ENCODE measurements at regions not wholly inside any gene's neighbourhood (a gene's known extent, or its start where the extent isn't known, plus 50 kb on each side); places are given as distances from the start of the nearest gene placed in this dataset.
"Not testable (repeated sequence)": the region's sequence is repeated elsewhere in the genome, so short reads cannot be mapped to it uniquely, and the experiment has no call there.

DNA sequence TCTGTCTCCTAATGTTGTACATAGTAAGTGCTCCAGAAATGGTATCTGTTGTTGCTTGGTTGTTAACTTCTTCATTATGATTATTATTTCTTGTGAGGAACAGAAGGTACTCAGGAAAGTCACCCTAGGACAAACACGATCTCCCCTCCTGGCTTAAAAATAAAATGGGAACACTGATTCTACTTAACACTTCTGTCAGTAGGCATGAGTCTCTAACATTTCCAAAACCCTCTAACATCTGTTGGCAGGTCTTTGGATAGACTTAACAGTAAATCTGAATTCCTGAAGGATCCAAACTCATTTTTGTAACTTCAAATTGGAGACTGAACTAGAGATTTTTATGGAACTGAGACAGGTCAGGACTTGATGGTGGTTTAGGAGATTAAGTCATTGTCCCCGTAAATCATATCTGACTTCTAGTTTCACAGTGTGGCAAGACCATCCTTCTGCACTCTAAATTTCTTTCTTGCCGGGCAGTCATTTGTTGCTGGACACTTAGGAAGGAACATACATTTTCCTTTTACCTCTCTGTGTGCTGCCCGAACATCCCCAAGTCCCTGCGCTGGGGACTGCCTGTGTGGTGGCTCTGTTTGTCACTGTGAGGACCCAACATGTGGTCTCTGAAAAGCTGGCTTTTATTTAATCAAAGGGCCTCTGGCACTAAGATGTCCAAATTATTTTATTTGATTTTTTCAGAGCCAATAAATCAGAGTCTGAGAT, 149.9 kb downstream of the NPIPB5 start:
- POLR2A ChIA-PET = no interaction called here
- no peaks in the 10 kb centered on the region for H3K36me3 Mint-ChIP-seq (ENCODE audit: low read depth)
- H3K27ac Mint-ChIP-seq = no peak overlapping the region
- intact Hi-C loops (cut with DNase I, micrococcal nuclease) = no loop called here
- no peaks in the 10 kb centered on the region for H3K4me1 Mint-ChIP-seq
- no peaks in the 10 kb centered on the region for H3K9me3 Mint-ChIP-seq (ENCODE audit: low read depth)
- peaks cover 4% of the 10 kb centered on the region for H3K27me3 Mint-ChIP-seq
- DNase-seq = no peak
- no peak overlapping the region for H3K4me3 Mint-ChIP-seq
- CTCF ChIA-PET = interaction anchor here (0.9 kb wide), 1 partner anchor 22 kb away, joined by 3 read pairs; no protein-coding TSS in a partner anchor
- ATAC-seq = no peak

GRCh38 chr16:22661161-22661647, 150.5 kb downstream of the NPIPB5 start:
- no peak overlapping the region for H3K27ac Mint-ChIP-seq
- ChIA-PET CTCF (interaction anchor here (0.9 kb wide), 1 partner anchor 22 kb away, joined by 3 read pairs; no protein-coding TSS in a partner anchor), POLR2A (no interaction called here)
- peaks cover 3% of the 10 kb centered on the region for H3K27me3 Mint-ChIP-seq
- no peaks in the 10 kb centered on the region for H3K4me1 Mint-ChIP-seq
- no peak overlapping the region for H3K4me3 Mint-ChIP-seq
- H3K9me3 Mint-ChIP-seq (ENCODE audit: low read depth) = no peaks in the 10 kb centered on the region
- H3K36me3 Mint-ChIP-seq (ENCODE audit: low read depth) = no peaks in the 10 kb centered on the region
- DNase-seq (no peak), ATAC-seq (no peak)
- intact Hi-C loops (cut with DNase I, micrococcal nuclease) = no loop called here

DNA sequence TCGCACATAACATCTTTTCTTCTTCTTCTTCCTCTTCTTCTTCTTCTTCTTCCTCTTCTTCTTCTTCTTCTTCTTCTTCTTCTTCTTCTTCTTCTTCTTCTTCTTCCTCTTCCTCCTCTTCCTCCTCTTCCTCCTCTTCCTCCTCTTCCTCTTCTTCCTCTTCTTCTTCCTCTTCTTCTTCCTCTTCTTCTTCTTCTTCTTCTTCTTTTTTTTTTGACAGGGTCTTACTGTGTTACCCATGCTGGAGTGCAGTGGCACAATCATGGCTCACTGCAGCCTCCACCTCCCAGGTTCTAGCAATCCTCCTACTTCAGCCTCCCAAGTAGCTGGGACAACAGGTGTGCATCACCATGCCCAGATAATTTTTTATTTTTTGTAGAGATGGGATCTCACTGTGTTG, 151.0 kb upstream of the HS3ST2 start:
- H3K9me3 Mint-ChIP-seq (ENCODE audit: low read depth); POLR2A ChIA-PET; intact Hi-C loops (cut with DNase I, micrococcal nuclease); H3K27ac Mint-ChIP-seq; H3K36me3 Mint-ChIP-seq (ENCODE audit: low read depth); DNase-seq; H3K4me3 Mint-ChIP-seq; H3K4me1 Mint-ChIP-seq; H3K27me3 Mint-ChIP-seq; ATAC-seq: not testable (repeated sequence)
- CTCF ChIA-PET = interaction anchor here (0.5 to 0.6 kb wide), 2 partner anchors 665 to 1724 kb away, joined by 3 read pairs; no protein-coding TSS in a partner anchor

- CTCF ChIA-PET = interaction anchor here (0.5 to 0.7 kb wide), 4 partner anchors 44 to 1789 kb away, joined by 3 to 6 read pairs (median 4); no protein-coding TSS in a partner anchor
- Mint-ChIP-seq H3K9me3 (ENCODE audit: low read depth) (no peaks in the 10 kb centered on the region), H3K36me3 (ENCODE audit: low read depth) (no peaks in the 10 kb centered on the region), H3K27ac (no peak overlapping the region), H3K4me3 (no peak overlapping the region), H3K27me3 (peaks cover 3% of the 10 kb centered on the region), H3K4me1 (no peaks in the 10 kb centered on the region)
- ATAC-seq (no peak), DNase-seq (no peak)
- POLR2A ChIA-PET = no interaction called here
- intact Hi-C loops (cut with DNase I, micrococcal nuclease) = no loop called here
Measured at GRCh38 chr16:22663389-22664064, 150.4 kb upstream of the HS3ST2 start.

DNA sequence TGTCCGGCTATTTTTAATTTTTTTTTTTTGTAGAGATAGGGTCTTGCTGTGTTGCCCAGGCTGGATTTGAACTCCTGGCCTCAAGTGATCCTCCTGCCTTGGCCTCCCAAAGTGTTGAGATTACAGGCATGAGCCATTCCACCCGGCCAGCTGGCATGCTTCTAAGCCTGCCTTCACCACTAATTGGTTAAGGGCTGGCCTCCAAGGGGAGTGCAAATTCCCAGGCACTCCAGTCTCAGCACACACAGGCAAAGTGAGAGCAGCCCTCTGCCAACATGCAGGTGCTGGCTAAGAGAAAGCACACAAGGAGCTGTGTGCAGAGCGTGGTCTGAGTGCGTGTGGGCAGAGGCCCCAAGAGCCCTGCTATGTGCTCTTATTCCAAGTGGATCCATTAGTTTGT, 149.8 kb upstream of the HS3ST2 start:
- Mint-ChIP-seq H3K4me1 (no peaks in the 10 kb centered on the region), H3K4me3 (no peak overlapping the region), H3K27ac (no peak overlapping the region), H3K27me3 (peaks cover 3% of the 10 kb centered on the region), H3K36me3 (ENCODE audit: low read depth) (no peaks in the 10 kb centered on the region), H3K9me3 (ENCODE audit: low read depth) (no peaks in the 10 kb centered on the region)
- ChIA-PET POLR2A (no interaction called here), CTCF (interaction anchor here (0.6 to 0.7 kb wide), 2 partner anchors 44 to 1790 kb away, joined by 5 to 6 read pairs; no protein-coding TSS in a partner anchor)
- DNase-seq = no peak
- ATAC-seq = no peak
- intact Hi-C loops (cut with DNase I, micrococcal nuclease) = no loop called here

DNA sequence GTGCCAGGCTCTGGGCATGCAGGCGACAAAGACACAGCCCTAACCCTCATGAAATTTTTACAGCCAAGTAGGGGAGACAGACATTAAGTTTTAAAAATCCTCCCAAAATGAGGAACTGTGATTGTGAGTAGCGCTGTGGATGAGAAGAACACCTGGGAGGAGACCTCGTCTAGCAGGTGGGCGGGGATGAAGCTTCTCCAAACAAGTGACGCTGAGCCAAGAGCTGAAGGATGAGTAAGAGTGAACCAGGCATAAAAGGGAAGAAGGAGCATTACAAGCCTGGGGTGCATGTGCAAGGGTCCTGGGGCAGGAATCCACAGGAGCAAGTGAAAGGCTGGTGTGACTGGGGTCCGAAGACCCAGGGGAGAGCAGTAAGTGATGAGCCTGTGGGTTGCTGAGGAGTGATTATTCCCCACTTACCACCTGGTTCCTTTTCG, 149.4 kb upstream of the HS3ST2 start:
- CTCF ChIA-PET = no interaction called here

GRCh38 chr16:22665048-22665797, 148.7 kb upstream of the HS3ST2 start:
- H3K9me3 Mint-ChIP-seq (ENCODE audit: low read depth) = no peaks in the 10 kb centered on the region
- no peaks in the 10 kb centered on the region for H3K27me3 Mint-ChIP-seq
- no peaks in the 10 kb centered on the region for H3K4me1 Mint-ChIP-seq
- no peak for DNase-seq
- intact Hi-C loops (cut with DNase I, micrococcal nuclease) = no loop called here
- ATAC-seq = no peak
- ChIA-PET CTCF (interaction anchor here (0.7 kb wide), 1 partner anchor 81 kb away, joined by 3 read pairs; no protein-coding TSS in a partner anchor), POLR2A (no interaction called here)
- no peak overlapping the region for H3K27ac Mint-ChIP-seq
- no peak overlapping the region for H3K4me3 Mint-ChIP-seq
- H3K36me3 Mint-ChIP-seq (ENCODE audit: low read depth) = no peaks in the 10 kb centered on the region

More for the DNA sequence above, 149.4 kb upstream of the HS3ST2 start:
- no peaks in the 10 kb centered on the region for H3K4me1 Mint-ChIP-seq
- POLR2A ChIA-PET = no interaction called here
- no peaks in the 10 kb centered on the region for H3K36me3 Mint-ChIP-seq (ENCODE audit: low read depth)
- DNase-seq (no peak), ATAC-seq (no peak)
- H3K27ac Mint-ChIP-seq = no peak overlapping the region
- H3K4me3 Mint-ChIP-seq = no peak overlapping the region
- intact Hi-C loops (cut with DNase I, micrococcal nuclease) = no loop called here
- H3K9me3 Mint-ChIP-seq (ENCODE audit: low read depth) = no peaks in the 10 kb centered on the region
- peaks cover 3% of the 10 kb centered on the region for H3K27me3 Mint-ChIP-seq

DNA sequence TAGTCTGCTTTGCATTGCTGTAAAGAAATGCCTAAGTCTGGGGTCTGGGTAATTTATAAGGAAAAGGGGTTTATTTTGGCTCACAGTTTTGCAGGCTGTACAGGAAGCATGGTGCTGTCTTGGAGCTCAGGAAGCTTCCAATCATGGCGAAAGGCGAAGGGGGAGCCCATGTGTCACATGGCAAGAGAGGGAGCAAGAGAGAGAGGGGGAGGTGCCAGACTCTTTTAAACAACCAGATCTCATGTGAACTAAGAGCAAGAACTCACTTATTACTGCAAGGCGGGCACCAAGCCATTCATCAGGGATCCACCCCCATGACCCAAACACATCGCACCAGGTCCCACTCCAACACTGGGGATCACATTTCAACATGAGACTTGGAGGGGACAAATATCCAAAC, 148.2 kb upstream of the HS3ST2 start:
- POLR2A ChIA-PET = no interaction called here
- no peak overlapping the region for H3K27ac Mint-ChIP-seq
- no peak overlapping the region for H3K4me3 Mint-ChIP-seq
- no peaks in the 10 kb centered on the region for H3K36me3 Mint-ChIP-seq (ENCODE audit: low read depth)
- no peaks in the 10 kb centered on the region for H3K9me3 Mint-ChIP-seq (ENCODE audit: low read depth)
- no peaks in the 10 kb centered on the region for H3K4me1 Mint-ChIP-seq
- intact Hi-C loops (cut with DNase I, micrococcal nuclease) = loop anchor here in 1 of 2 experiments (2.0 kb wide), 1 partner anchor 27 kb away; no protein-coding TSS in a partner anchor
- no peaks in the 10 kb centered on the region for H3K27me3 Mint-ChIP-seq
- DNase-seq (no peak), ATAC-seq (no peak)
- CTCF ChIA-PET = interaction anchor here (0.7 kb wide), 2 partner anchors 80 to 225 kb away, joined by 3 to 4 read pairs; no protein-coding TSS in a partner anchor

DNA sequence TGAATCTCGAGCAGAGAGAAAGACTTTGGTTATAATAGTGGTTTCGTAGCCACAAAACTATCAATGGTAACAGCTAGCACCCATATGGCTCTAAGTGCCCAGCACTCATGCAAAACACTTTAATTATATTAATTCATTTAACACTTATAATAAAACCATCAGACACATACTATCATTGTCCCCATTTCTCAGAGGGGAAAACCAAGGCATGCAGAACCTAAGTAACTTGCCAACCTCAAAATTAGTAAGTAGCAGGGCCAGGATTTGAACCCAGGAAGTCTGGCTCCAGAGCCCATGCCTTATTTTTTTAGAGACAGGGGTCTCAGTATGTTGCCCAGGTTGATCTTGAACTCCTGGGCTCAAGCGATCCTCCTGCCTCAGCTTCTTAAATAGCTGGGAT, 145.6 kb upstream of the HS3ST2 start:
- ChIA-PET CTCF (interaction anchor here (1.0 kb wide), 1 partner anchor 7 kb away, joined by 4 read pairs; no protein-coding TSS in a partner anchor), POLR2A (no interaction called here)
- no peak overlapping the region for H3K27ac Mint-ChIP-seq
- no peak for DNase-seq
- no peak for ATAC-seq
- no peaks in the 10 kb centered on the region for H3K36me3 Mint-ChIP-seq (ENCODE audit: low read depth)
- no peaks in the 10 kb centered on the region for H3K27me3 Mint-ChIP-seq
- no peaks in the 10 kb centered on the region for H3K9me3 Mint-ChIP-seq (ENCODE audit: low read depth)
- no peaks in the 10 kb centered on the region for H3K4me1 Mint-ChIP-seq
- H3K4me3 Mint-ChIP-seq = no peak overlapping the region
- intact Hi-C loops (cut with DNase I, micrococcal nuclease) = no loop called here

DNA sequence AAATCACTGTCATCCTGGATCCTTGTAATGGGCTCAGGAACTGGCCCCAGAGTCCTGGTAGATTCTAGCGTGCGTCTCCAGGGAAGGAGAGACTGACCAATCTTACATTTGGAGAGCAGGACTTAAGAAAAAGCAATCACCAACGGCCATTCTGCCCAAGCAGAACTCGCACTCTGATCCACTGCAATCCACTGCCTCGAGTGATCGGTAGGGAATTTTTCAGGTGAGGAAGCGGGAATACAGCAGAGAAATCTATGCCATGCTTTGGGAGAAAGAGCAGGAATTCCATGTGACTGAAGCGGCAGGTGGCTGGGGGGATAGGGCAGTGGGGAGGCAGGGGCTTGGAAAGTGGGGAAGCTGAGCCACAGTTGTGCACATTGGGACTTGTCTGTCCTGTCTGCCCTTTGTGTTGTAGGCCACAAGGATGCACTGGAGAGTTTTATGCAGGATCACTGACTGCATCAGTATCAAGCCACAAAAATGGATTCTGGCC, 143.9 kb upstream of the HS3ST2 start:
- DNase-seq = no peak
- Mint-ChIP-seq H3K27me3 (no peaks in the 10 kb centered on the region), H3K27ac (no peak overlapping the region), H3K9me3 (ENCODE audit: low read depth) (no peaks in the 10 kb centered on the region), H3K36me3 (ENCODE audit: low read depth) (no peaks in the 10 kb centered on the region), H3K4me1 (no peaks in the 10 kb centered on the region), H3K4me3 (no peak overlapping the region)
- intact Hi-C loops (cut with DNase I, micrococcal nuclease) = loop anchor here in 1 of 2 experiments (10.0 kb wide), 1 partner anchor 345 kb away; no protein-coding TSS in a partner anchor
- POLR2A ChIA-PET = no interaction called here
- no peak for ATAC-seq
- CTCF ChIA-PET = interaction anchor here (0.7 to 1.3 kb wide), 4 partner anchors 14 to 827 kb away, joined by 3 to 4 read pairs (median 3); no protein-coding TSS in a partner anchor

- Mint-ChIP-seq H3K27ac (no peak overlapping the region), H3K27me3 (no peaks in the 10 kb centered on the region), H3K4me3 (no peak overlapping the region), H3K36me3 (ENCODE audit: low read depth) (no peaks in the 10 kb centered on the region), H3K4me1 (no peaks in the 10 kb centered on the region), H3K9me3 (ENCODE audit: low read depth) (no peaks in the 10 kb centered on the region)
- POLR2A ChIA-PET = no interaction called here
- CTCF ChIA-PET = interaction anchor here (0.7 to 1.1 kb wide), 5 partner anchors 17 to 1105 kb away, joined by 3 to 5 read pairs (median 3); no protein-coding TSS in a partner anchor
- peak; percentile 51 for ATAC-seq
- intact Hi-C loops (cut with DNase I, micrococcal nuclease) = loop anchor here in 1 of 2 experiments (10.0 kb wide), 1 partner anchor 346 kb away; no protein-coding TSS in a partner anchor
- DNase-seq = peak; percentile 41
Measured at GRCh38 chr16:22670551-22671041, 143.4 kb upstream of the HS3ST2 start.
